Kidney capillary endothelial cell (primary cell): ENCODE measurements at regions not wholly inside any gene's neighbourhood (a gene's known extent, or its start where the extent isn't known, plus 50 kb on each side); places are given as distances from the start of the nearest gene placed in this dataset.

Experiments used
- DNase-seq: peaks from one replicate; pipeline ENCODE4 v3.0.0-alpha.2; 2018; ENCODE audit warnings: low spot score

DNA sequence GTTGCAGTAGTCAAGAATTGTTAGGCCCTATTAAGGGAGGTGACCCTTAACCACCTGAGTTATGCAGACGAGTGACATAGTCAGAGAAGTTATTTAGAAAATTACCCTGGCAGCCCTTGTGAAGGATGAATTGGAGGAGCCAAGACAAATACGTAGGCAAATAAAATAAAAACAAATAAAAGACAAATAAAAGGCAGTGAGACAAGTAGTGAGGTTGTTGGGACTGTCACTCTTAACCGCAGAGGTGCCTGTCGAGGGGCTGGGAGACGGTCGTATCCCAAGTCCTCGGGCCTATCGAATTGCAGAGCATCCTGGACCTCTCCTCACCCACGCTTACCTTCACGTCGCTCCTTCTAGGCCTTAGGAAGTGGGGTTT lies 58.0 kb upstream of the ZC4H2 start:
- no peak for DNase-seq
